ENCODE measurements at regions not wholly inside any gene's neighbourhood (a gene's known extent, or its start where the extent isn't known, plus 50 kb on each side); places are given as distances from the start of the nearest gene placed in this dataset.

DNA sequence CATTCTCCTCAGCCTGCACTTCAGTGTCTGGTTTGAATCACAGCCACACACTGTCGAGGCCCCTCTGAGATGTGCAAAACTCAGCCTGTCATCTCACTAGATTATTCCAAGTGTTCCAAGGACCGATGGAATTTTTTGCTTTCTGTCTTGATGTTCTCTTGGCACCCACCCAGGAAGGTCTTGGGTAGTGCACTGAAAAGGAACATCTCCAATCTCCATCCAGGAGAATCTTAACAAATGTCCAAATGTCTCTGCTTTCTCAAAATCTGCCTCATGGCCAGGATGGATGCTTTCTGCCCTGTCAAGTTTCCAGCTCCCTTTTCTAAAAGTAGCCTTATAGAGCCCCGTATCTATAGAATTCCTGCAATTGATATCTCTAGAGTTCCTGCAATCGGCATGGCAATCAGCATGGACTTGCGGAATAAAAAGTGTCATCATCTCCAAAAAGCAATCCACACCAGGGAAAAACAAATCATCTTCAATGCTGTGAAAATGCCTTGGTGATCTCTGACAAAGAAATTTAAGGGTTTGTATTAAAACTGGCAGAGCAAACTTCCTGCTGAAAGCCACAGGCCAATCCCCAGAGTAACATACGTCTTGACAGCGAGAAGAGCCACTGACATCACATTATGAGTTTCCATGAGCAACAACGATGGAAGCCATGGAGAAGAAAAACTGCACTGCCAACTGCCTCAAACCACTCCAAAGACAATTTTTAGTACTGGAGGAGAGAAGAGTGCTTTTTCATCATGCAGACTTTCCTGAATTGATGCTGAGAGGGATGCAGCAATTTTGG, 215.3 kb upstream of the FAM9B start:
- TF ChIP-seq ZNF629 (tag by site-specific recombination; IDR thresholded peaks at IDR 0.05), result no peak
- TF ChIP-seq, protein P1, sequence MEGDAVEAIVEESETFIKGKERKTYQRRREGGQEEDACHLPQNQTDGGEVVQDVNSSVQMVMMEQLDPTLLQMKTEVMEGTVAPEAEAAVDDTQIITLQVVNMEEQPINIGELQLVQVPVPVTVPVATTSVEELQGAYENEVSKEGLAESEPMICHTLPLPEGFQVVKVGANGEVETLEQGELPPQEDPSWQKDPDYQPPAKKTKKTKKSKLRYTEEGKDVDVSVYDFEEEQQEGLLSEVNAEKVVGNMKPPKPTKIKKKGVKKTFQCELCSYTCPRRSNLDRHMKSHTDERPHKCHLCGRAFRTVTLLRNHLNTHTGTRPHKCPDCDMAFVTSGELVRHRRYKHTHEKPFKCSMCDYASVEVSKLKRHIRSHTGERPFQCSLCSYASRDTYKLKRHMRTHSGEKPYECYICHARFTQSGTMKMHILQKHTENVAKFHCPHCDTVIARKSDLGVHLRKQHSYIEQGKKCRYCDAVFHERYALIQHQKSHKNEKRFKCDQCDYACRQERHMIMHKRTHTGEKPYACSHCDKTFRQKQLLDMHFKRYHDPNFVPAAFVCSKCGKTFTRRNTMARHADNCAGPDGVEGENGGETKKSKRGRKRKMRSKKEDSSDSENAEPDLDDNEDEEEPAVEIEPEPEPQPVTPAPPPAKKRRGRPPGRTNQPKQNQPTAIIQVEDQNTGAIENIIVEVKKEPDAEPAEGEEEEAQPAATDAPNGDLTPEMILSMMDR (tag by site-specific recombination; IDR thresholded peaks at IDR 0.05), result no peak
- no peak for TF ChIP-seq ZNF121 (tag by site-specific recombination; IDR thresholded peaks at IDR 0.05)
- TF ChIP-seq ZBTB8A (tag by site-specific recombination; IDR thresholded peaks at IDR 0.05), result no peak
- TF ChIP-seq ZNF416 (tag by site-specific recombination; IDR thresholded peaks at IDR 0.05), result no peak
- no peak for TF ChIP-seq ZNF223 (tag by site-specific recombination; IDR thresholded peaks at IDR 0.05)
- TF ChIP-seq ZNF530 (tag by site-specific recombination; IDR thresholded peaks at IDR 0.05; ENCODE audit: low read depth), result no peak
- no peak for TF ChIP-seq GLI2 (tag by site-specific recombination; IDR thresholded peaks at IDR 0.05; ENCODE audit: borderline replicate concordance, low read depth)
